Inferior parietal cortex (tissue), 1 donor: ENCODE measurements at regions not wholly inside any gene's neighbourhood (a gene's known extent, or its start where the extent isn't known, plus 50 kb on each side); places are given as distances from the start of the nearest gene placed in this dataset.
A peak's percentile ranks its signal among the peaks of the same experiment; 100 is the strongest.
"Not testable (repeated sequence)": the region's sequence is repeated elsewhere in the genome, so short reads cannot be mapped to it uniquely, and the experiment has no call there.

ENCODE experiments used
- DNase-seq: peaks from one replicate; pipeline ENCODE4 v3.0.0-alpha.2; 2016; ENCODE audit errors: extremely low spot score

DNA sequence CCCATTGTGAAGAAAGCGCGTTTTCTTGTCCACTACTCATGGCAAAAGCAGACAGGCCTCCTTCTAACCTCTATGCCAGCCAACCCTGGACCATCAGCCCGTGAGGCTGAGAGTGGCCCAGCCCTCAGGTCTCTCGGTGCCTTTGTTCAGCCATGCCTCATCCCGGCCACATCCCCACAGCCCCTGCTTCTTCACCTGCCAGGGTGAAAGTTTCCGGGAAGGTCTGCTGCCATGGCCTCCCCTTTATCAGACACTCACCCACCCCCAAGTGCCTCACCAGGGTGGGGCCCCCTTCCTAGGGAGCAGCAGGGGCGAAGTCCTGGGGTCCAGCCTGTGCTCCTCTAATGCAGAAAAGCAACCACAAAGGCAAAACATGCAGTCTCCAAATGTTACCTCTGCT, 478.4 kb upstream of the SALL3 start:
- DNase-seq, result no peak

- DNase-seq, result no peak
Measured at GRCh38 chr18:78503129-78503528, 476.5 kb upstream of the SALL3 start.

DNA sequence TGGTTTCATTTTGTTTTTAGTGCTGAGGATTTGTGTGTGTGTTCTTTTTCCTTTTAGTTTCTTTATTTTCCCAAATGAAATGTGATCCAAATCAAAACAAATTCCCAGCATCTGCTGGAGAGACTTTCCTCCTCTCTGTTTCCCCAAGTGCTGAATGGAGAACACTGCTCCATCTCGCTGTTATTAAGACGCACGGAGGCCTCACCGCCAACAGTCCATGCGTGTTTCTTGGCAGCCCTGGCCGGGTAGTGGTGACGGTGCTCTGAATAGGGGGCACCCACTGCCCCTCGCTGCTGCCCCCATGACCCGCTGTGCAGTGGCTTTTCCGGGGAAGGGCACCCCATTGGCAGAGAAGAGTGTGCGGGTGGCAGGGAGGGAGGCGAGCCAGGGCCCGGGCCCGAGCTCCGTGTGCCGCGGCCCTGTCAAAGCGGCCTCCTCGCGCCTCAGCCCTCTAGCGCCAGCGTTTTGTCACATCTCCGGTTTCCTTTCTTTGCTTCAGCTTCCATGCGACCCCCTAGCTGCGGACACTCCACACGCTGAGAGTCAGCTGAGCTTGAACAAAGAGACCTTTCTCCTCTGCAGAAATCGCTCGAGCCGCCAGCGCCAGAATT, 473.7 kb upstream of the SALL3 start:
- DNase-seq, result peak; percentile 51

- no peak for DNase-seq
Measured at GRCh38 chr18:78507217-78507616, 472.4 kb upstream of the SALL3 start.

DNA sequence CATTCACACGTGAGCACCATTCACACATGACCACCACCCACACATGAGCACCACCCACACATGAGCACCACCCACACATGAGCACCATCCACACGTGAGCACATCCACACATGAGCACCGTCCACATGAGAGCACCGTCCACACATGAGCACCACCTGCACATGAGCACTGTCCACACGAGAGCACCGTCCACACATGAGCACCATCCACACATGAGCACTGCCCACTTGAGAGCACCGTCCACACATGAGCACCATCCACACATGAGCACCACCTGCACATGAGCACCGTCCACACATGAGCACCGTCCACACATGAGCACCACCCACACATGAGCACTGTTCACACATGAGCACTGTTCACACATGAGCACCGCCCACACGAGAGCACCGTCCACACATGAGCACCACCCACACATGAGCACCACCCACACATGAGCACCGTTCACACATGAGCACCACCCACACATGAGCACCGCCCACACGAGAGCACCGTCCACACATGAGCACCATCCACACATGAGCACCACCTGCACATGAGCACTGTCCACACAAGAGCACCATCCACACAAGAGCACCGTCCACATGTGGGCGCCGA, 471.3 kb upstream of the SALL3 start:
- not testable (repeated sequence) for DNase-seq

DNA sequence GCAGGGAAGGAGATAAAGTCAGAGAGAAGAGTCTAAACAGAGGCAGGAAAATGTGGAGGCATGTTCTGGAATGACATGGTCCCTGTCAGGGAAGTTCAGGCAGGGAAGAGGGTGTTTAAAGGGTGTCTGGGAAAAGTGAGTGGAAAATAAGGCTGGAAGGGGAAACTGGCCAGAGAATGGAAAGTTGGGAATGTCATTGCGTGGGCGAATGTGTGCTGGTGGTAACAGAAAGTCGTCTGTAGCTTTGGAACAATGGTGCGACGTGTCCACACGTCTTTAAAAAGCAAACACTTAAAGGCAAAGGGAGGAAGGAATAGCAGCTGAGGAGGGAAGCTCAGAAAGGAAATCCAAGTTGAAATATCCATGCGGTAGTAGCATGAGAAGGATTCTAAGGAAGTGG, 469.5 kb upstream of the SALL3 start:
- DNase-seq, result no peak

DNA sequence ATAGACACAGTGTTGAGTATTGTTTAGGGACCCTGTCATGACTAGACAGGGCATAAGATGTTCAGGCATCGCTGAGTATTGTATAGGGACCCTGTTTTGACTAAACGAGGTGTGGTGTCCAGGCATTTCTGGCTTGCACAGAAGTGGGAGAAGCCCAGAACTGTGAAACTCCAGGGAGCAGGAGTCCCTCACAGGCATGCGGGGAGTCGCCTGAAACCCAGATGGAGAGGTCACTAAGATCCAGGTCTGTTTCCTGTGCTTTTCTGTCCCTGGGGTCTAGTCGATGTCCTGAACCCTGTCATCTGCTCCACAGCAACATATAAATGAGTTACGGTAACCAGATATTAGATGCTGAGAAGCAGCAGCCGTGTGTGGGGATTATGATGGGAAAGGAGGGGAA, 469.0 kb upstream of the SALL3 start:
- no peak for DNase-seq

GRCh38 chr18:78511666-78512601, 467.7 kb upstream of the SALL3 start:
- DNase-seq, result no peak

DNA sequence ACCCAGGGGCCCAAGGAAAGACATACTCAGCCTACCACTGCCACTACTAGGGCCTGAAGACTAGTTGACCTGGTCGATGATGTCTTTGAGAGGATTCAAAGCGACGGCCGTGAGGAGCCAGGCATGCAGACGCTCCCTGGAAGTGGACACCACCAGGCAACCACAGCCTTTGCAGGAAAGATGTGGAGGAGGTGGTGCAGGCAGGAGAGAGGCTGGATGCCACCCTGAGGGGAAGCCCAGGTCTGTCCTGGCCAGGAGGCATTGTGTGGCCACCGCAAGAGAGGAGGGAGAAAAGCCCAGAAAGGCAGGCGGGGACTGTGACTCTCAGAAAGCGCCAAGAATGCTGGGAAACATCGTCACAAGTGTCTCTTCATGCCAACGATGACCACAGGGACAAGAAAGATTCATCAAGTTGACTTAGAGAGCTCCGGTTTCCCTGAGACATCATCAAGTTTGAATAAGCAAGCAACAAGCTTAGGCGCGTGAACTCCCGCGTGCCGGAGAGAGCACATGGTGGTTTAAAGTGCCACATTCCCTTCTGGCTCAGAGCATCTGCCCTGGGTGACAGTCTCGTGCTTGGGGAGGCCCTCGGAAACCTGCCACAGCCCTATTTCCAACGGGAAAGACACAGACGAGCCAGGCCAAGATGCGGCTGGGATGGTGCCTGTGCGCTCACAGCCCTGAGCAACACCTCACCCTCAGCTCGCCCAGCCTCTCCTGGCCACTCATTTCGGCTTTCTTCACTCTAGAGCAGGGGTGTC, 464.5 kb upstream of the SALL3 start:
- no peak for DNase-seq

DNA sequence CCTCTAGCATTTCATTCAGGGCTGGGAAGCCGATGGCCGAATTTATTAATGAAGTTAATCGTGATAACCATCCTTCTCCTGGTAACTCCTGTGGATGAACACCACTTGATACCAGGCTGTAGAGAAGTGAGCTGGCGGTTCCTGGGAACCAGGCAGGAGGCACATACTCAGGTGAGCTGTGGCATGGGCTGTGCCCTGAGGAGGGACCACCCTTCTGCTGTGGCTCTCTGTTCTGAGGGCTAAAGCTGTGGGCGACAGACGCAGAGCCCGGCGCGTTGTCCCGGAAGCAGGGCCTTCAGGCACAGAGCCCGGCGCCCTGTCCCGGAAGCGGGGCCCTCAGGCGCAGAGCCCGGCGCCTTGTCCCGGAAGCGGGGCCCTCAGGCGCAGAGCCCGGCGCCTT, 462.3 kb upstream of the SALL3 start:
- no peak for DNase-seq

- DNase-seq, result no peak
Measured at GRCh38 chr18:78517973-78518372, 461.6 kb upstream of the SALL3 start.

- DNase-seq, result no peak
Measured at GRCh38 chr18:78518805-78519204, 460.8 kb upstream of the SALL3 start.

- no peak for DNase-seq
Measured at GRCh38 chr18:78519394-78520062, 460.1 kb upstream of the SALL3 start.

GRCh38 chr18:78521136-78521535, 458.5 kb upstream of the SALL3 start:
- DNase-seq, result no peak

DNA sequence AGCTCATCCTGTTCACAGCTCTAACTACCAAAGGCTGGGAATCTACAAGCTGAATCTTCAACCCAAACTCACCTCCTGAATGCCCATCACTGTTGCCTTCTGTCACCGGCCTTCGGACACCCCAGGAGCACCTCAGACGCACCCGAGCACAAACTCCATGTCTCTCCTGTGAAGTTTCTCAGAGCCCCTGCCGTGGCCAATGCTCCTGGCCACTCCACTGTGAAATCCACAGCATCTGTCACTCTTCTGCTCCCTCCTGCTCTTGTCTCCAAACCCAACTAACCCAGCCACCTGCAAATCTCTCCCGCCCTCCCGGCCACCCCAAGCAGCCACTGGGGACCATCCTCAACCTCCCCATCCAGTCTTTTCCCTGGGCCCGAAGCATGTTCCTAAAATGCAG, 457.9 kb upstream of the SALL3 start:
- DNase-seq, result no peak

GRCh38 chr18:78522507-78522906, 457.1 kb upstream of the SALL3 start:
- DNase-seq, result no peak

DNA sequence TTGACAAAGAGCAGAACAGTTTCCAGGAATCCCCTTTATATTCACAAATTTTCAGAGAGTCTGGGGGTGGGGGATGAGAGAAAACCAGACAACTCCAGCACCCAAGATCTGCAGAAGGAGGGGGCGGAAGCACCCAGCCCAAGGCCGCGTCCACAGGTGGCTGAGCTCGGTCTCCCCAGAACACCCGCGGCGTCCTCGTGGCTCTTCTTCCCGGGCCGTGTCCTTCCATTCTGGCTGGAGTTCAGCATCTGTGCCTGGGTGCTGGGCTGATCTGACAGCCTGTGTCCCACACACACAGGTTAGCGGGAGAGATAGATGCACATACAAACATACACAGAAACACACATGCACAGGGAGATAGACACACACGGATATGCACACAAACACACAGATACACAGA, 455.8 kb upstream of the SALL3 start:
- no peak for DNase-seq

- DNase-seq, result no peak
Measured at GRCh38 chr18:78525366-78526111, 454.1 kb upstream of the SALL3 start.

DNA sequence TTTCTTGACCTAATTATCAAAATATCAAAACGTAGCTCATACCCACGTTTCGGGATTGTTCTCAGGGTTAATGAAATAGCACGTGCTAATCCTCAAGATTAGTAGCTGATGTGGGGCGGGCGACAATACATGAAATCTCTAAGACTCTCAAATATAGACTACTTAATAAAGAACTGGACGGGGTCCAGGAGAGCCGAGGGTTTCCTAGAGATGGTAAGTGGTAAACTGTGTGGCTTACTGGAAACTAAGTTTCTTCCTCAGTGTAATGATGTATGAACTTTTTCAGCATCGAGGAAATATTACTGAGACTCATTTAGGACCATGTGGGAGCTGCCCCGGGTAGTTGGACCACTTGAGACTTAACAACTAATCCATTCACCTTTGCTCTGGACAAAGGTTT, 453.3 kb upstream of the SALL3 start:
- no peak for DNase-seq

DNA sequence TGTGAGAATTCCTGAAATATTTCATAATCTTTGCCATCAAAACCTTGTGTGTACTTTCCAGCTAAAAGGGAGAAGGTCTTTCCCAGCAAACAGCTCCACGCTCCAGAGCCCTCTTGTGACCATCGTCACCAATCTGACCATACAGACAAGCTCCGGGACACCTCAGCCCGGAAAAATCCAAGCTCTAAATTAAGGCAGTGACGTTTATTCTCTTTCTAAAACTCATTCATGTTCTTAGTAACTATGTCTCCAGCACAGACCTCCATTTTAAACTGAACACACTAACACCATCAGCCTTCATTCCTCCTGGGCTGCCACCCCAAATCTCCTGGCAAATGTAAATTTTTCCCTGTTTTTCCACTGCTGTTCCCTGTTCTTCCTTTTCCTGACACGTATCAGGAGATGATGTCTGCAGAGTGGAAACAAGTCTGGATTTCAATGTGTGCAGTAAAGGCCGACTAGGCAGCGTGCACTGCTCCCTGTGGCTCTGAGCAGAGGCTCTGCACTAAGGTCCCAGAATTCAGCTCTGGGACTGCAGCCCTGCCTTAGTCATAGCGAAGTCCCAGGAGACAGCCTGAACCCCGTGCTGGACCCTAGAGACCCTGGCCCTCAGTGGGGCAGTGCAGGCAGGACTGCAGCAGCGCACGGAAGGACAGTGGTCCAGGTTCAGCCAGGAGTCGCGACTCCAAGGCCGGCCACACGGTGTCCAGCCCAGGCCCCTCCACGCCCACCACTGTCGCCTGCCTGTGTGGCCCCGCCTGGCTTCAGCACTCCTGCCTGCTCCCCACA, 452.5 kb upstream of the SALL3 start:
- no peak for DNase-seq
